Spleen (tissue), 11 donors: ENCODE measurements at regions not wholly inside any gene's neighbourhood (a gene's known extent, or its start where the extent isn't known, plus 50 kb on each side); places are given as distances from the start of the nearest gene placed in this dataset.
"Not testable (repeated sequence)": the region's sequence is repeated elsewhere in the genome, so short reads cannot be mapped to it uniquely, and the experiment has no call there.

Experiments
- DNase-seq: peaks from one replicate; pipeline ENCODE4 v3.0.0-alpha.2; 2020
- H3K27ac ChIP-seq, 8 donors: fragments of 200-600 bp; sonication (generic) in 7 of 8; 1 replicate in 4 of 8; 2 replicates in 4 of 8; pipeline versions ENCODE4 v1.5.0 to v1.8.0; 2016 to 2021; ENCODE audit warnings: inconsistent platforms in 4 of 8, mild to moderate bottlenecking in 4 of 8, moderate library complexity in 1 of 8
- H3K27me3 ChIP-seq, 7 donors: fragments of 200-600 bp; sonication (generic) in 6 of 7; replicated peaks in 1 of 7; 1 replicate in 4 of 7; 2 replicates in 3 of 7; pipeline versions ENCODE4 v1.5.0 to v1.8.0; 2016 to 2021; ENCODE audit warnings: inconsistent platforms in 3 of 7, mild to moderate bottlenecking in 1 of 7
- H3K36me3 ChIP-seq, 6 donors: fragments of 200-600 bp; sonication (generic) in 5 of 6; 1 replicate in 4 of 6; 2 replicates in 2 of 6; pipeline versions ENCODE4 v1.5.0 to v1.8.0; 2016 to 2021; ENCODE audit warnings: inconsistent platforms in 2 of 6
- H3K4me1 ChIP-seq, 6 donors: fragments of 200-600 bp; sonication (generic) in 5 of 6; 1 replicate in 3 of 6; 2 replicates in 3 of 6; pipeline versions ENCODE4 v1.5.0 to v1.8.0; 2016 to 2021; ENCODE audit warnings: inconsistent platforms in 3 of 6
- H3K4me3 ChIP-seq, 8 donors: fragments of 200-600 bp; sonication (generic) in 7 of 8; 1 replicate in 4 of 8; 2 replicates in 4 of 8; pipeline versions ENCODE4 v1.5.0 to v1.8.0; 2016 to 2021; ENCODE audit warnings: inconsistent platforms in 4 of 8, mild to moderate bottlenecking in 4 of 8, moderate library complexity in 2 of 8
- H3K9me3 ChIP-seq, 8 donors: fragments of 200-600 bp; sonication (generic) in 7 of 8; 1 replicate in 4 of 8; 2 replicates in 4 of 8; pipeline versions ENCODE4 v1.5.0 to v1.8.0; 2016 to 2021; ENCODE audit warnings: inconsistent platforms in 4 of 8
- POLR2A ChIP-seq, 3 donors: fragments of 450-650 bp; IDR thresholded peaks; one replicate each; pipeline ENCODE4 v1.5.1; 2017; ENCODE audit warnings: antibody characterized with exemption in 3 of 3, mild to moderate bottlenecking in 1 of 3
- POLR2AphosphoS5 ChIP-seq, 3 donors: sonication (generic); formaldehyde crosslinking; IDR thresholded peaks; one replicate each; pipeline ENCODE4 v1.5.1; 2017; ENCODE audit warnings: antibody characterized with exemption in 3 of 3
- WGBS, 5 donors: extraction: QIAGEN DNeasy Blood & Tissue Kit in 3 of 5; methylation state at CpG; one replicate each; pipeline versions ENCODE4 v1.1.5 to v1.1.7; 2013 to 2018; 5-methylcytosine and 5-hydroxymethylcytosine counted together
- intact Hi-C: fragments of 100-400 bp; cut with DNase I; formaldehyde crosslinking; loops from one replicate; pipeline ENCODE4 v1.15.0; 2023; ENCODE audit warnings: low total_unique reads
- TF ChIP-seq, protein P1 (sequence below), 11 experiments: fragments of 200-600 bp in 7 of 11; fragments of 450-650 bp in 4 of 11; sonication (generic) in 4 of 11; IDR thresholded peaks in 8 of 11; conservative IDR thresholded peaks in 3 of 11; 1 replicate in 7 of 11; 2 replicates in 4 of 11; pipeline versions ENCODE4 v1.4.0 to v1.8.0; 2016 to 2021; ENCODE audit warnings: antibody characterized with exemption in 11 of 11, inconsistent platforms in 4 of 11, mild to moderate bottlenecking in 1 of 11
- donor health status: healthy with polysubstance abuse.
- donor health status: DM: no; HTN: no; CAD: no; lungs with moderate emphysema.
- donor health status: DM: no; HTN: no; CAD: no.
- donor health status: Bipolar disorder and iron deficiency.
- donor health status: healthy.
- donor health status: DM: no; HTN: no; CAD: no.
- donor health status: DM: yes; HTN: yes; CAD: no.

DNA sequence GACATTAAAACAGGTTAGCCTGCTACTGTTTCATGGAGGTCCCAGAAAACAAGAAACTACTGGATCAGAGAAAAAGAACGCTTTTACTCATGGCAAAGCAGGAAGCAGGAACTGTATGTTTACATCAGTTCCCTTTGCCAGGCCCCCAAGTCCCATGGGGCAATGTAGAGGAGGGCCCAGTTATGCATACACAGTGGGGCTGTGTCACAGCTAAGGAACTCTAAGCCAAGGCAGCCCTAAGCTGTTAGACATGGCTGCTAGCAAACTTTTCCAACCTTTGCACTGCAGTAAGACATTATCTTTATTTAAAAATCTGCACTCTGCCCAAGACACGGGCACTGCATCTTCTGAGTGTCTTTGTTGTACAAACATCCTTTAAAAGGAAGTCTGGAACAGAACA lies 975.8 kb downstream of the C4orf33 start:
- no peak for DNase-seq
- intact Hi-C loops = no loop called here
- TF ChIP-seq, protein P1, sequence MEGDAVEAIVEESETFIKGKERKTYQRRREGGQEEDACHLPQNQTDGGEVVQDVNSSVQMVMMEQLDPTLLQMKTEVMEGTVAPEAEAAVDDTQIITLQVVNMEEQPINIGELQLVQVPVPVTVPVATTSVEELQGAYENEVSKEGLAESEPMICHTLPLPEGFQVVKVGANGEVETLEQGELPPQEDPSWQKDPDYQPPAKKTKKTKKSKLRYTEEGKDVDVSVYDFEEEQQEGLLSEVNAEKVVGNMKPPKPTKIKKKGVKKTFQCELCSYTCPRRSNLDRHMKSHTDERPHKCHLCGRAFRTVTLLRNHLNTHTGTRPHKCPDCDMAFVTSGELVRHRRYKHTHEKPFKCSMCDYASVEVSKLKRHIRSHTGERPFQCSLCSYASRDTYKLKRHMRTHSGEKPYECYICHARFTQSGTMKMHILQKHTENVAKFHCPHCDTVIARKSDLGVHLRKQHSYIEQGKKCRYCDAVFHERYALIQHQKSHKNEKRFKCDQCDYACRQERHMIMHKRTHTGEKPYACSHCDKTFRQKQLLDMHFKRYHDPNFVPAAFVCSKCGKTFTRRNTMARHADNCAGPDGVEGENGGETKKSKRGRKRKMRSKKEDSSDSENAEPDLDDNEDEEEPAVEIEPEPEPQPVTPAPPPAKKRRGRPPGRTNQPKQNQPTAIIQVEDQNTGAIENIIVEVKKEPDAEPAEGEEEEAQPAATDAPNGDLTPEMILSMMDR (IDR thresholded peaks at IDR 0.05 in 8 of 11, conservative IDR thresholded peaks at IDR 0.05 in 3 of 11) = no peak
- TF ChIP-seq POLR2A (IDR thresholded peaks at IDR 0.05) (no peak), POLR2AphosphoS5 (IDR thresholded peaks at IDR 0.05) (no peak)
- Histone ChIP-seq H3K4me3 (no peak overlapping the region), H3K36me3 (no peaks in the 10 kb centered on the region), H3K27me3 (no peaks in the 10 kb centered on the region), H3K27ac (no peak overlapping the region), H3K4me1 (no peaks in the 10 kb centered on the region), H3K9me3 (peaks cover 0 to 8% (median 2%) of the 10 kb centered on the region in 8 donors)
- 67 to 82% (median 71%) methylated on average over 2 of the region's 2 CpGs for WGBS, 5 donors

DNA sequence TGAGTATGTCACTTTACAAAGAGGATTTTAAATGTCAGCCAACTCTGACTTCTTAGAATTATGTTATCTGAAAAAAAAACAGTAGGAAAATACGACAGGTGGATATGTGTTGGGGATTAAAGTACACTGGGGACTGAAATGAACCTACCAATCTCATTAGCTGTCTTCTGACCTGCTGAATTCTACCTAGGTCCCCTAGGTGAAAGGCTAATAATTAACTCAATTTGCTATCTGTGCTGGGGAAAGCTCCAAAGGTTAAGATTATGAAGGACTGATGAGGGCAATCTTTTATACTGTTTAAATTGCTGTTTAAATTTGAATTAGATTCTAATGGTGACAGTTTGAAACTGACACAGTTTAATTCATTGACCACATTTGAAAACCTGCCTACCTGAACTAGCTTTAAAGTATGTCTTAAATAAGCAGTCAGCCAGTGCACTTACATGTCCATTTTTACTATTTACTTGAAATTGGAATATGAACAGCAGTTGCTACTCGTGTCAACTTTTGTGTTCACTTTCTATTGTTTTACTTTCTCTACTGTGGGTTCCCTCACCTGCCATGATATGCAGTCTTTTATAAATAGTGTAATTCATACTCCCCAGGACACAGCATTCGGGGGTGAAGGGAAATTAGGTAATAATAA lies 977.3 kb downstream of the C4orf33 start:
- Histone ChIP-seq H3K36me3 (no peaks in the 10 kb centered on the region), H3K27ac (no peak overlapping the region), H3K4me3 (no peak overlapping the region), H3K27me3 (no peaks in the 10 kb centered on the region), H3K4me1 (no peaks in the 10 kb centered on the region), H3K9me3 (peaks cover 0 to 8% (median 2%) of the 10 kb centered on the region in 8 donors)
- 64 to 75% (median 66%) methylated on average over 3 of the region's 3 CpGs for WGBS, 5 donors
- intact Hi-C loops = no loop called here
- no peak for TF ChIP-seq POLR2A (IDR thresholded peaks at IDR 0.05)
- TF ChIP-seq, protein P1 (IDR thresholded peaks at IDR 0.05 in 8 of 11, conservative IDR thresholded peaks at IDR 0.05 in 3 of 11) = no peak
- no peak for TF ChIP-seq POLR2AphosphoS5 (IDR thresholded peaks at IDR 0.05)
- DNase-seq = no peak

DNA sequence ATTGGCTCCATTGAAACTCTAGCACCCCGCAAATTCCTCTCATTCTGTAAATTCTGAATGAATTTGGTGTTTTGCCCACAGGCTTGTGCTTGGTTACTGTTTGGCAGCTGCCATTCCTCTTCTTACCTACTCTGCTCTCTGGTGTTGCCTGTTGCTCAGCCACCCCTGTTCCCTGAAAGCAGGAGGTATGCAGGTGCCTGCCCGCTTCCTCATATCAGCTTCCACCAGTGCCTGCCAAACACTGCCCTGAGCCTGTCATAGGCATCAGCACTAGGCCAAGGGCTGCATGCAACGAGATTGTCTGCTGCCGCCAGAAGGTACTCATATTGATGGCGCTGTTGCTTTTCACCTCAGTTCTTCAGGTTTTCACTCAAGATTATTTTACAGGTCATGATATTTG lies 978.1 kb downstream of the C4orf33 start:
- 82 to 93% (median 88%) methylated on average over 5 of the region's 5 CpGs for WGBS, 5 donors
- H3K36me3 ChIP-seq = no peaks in the 10 kb centered on the region
- H3K27ac ChIP-seq = no peak overlapping the region
- intact Hi-C loops = no loop called here
- no peaks in the 10 kb centered on the region for H3K4me1 ChIP-seq
- TF ChIP-seq POLR2A (IDR thresholded peaks at IDR 0.05) (no peak), POLR2AphosphoS5 (IDR thresholded peaks at IDR 0.05) (no peak)
- TF ChIP-seq, protein P1 (IDR thresholded peaks at IDR 0.05 in 8 of 11, conservative IDR thresholded peaks at IDR 0.05 in 3 of 11) = no peak
- no peak overlapping the region for H3K4me3 ChIP-seq
- peaks cover 0 to 8% (median 0%) of the 10 kb centered on the region in 8 donors for H3K9me3 ChIP-seq
- no peak for DNase-seq
- no peaks in the 10 kb centered on the region for H3K27me3 ChIP-seq

DNA sequence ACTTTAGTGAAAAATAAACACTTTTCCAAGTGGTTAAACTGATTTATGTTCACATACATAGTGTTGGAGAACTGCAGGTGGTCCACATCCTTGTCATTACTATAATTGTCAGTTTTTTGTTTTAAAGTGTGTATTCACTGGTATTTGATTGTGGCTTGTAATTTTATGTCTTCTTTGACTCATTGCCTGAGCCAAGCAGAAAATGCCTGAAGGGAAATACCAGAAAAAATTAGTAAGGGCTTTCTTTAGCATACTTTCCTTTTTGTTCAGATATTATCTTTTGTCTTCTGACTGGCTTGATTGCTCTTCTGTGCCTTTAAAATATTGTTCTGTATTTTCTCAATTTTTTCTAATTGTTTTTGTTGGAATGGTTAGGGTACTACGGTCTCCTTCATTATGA lies 981.3 kb downstream of the C4orf33 start:
- 73 to 91% (median 78%) methylated on average over 1 of the region's 1 CpG for WGBS, 5 donors
- no peak for TF ChIP-seq POLR2A (IDR thresholded peaks at IDR 0.05)
- TF ChIP-seq POLR2AphosphoS5 (IDR thresholded peaks at IDR 0.05) = no peak
- TF ChIP-seq, protein P1 (IDR thresholded peaks at IDR 0.05 in 8 of 11, conservative IDR thresholded peaks at IDR 0.05 in 3 of 11) = no peak
- intact Hi-C loops = no loop called here

DNA sequence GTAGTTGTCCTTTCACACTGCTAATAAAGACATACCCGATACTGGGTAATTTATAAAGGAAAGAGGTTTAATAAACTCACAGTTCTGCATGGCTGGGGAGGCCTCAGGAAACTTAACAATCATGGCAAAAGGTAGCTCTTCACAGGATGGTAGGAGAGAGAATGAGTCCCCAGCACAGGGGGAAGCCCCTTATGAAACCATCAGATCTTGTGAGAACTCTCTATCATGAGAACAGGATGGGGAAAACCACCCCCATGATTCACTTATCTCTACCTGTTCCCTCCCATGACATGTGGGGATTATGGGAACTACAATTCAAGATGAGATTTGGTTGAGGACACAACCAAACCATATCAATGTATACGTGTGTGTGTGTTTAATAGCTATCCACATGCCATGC lies 983.1 kb downstream of the C4orf33 start:
- WGBS, 5 donors = 72 to 92% (median 79%) methylated on average over 2 of the region's 2 CpGs
- H3K9me3 ChIP-seq, intact Hi-C loops, H3K27ac ChIP-seq, H3K36me3 ChIP-seq, H3K4me3 ChIP-seq, H3K27me3 ChIP-seq, H3K4me1 ChIP-seq, DNase-seq: not testable (repeated sequence)

More for the DNA sequence above, 981.3 kb downstream of the C4orf33 start:
- peaks cover 0 to 6% (median 0%) of the 10 kb centered on the region in 8 donors for H3K9me3 ChIP-seq
- no peaks in the 10 kb centered on the region for H3K27me3 ChIP-seq
- no peak overlapping the region for H3K27ac ChIP-seq
- H3K36me3 ChIP-seq = no peaks in the 10 kb centered on the region
- no peak for DNase-seq
- no peak overlapping the region for H3K4me3 ChIP-seq
- H3K4me1 ChIP-seq = no peaks in the 10 kb centered on the region
